Liver (tissue), 8 donors: ENCODE measurements at regions not wholly inside any gene's neighbourhood (a gene's known extent, or its start where the extent isn't known, plus 50 kb on each side); places are given as distances from the start of the nearest gene placed in this dataset.

Source experiments
- DNase-seq: peaks from one replicate; pipeline ENCODE4 v3.0.0-alpha.2; 2017; ENCODE audit warnings: low spot score
- H3K27ac ChIP-seq, 2 donors: one replicate each; pipeline ENCODE4 v1.7.0; 2013; ENCODE audit warnings: inconsistent platforms in 2 of 2, low read length in 2 of 2, control low read depth in 1 of 2, low read depth in 1 of 2, mild to moderate bottlenecking in 1 of 2
- H3K27me3 ChIP-seq, 4 donors: one replicate each; pipeline versions ENCODE4 v1.6.1 to v1.7.0; 2013; ENCODE audit warnings: low read length in 3 of 4, inconsistent platforms in 1 of 4, mild to moderate bottlenecking in 1 of 4, moderate library complexity in 1 of 4; ENCODE audit not compliant: control insufficient read depth in 4 of 4, insufficient read depth in 4 of 4
- H3K36me3 ChIP-seq, 4 donors: one replicate each; pipeline versions ENCODE4 v1.6.1 to v1.7.0; 2013; ENCODE audit warnings: low read length in 3 of 4, mild to moderate bottlenecking in 3 of 4, low read depth in 1 of 4, moderate library complexity in 1 of 4; ENCODE audit not compliant: control insufficient read depth in 4 of 4, insufficient read depth in 3 of 4
- H3K4me1 ChIP-seq, 4 donors: one replicate each; pipeline versions ENCODE4 v1.6.1 to v1.7.0; 2013; ENCODE audit warnings: low read length in 3 of 4, mild to moderate bottlenecking in 3 of 4, moderate library complexity in 1 of 4; ENCODE audit not compliant: control insufficient read depth in 4 of 4, insufficient read depth in 4 of 4
- H3K4me3 ChIP-seq, 3 donors: one replicate each; pipeline versions ENCODE4 v1.6.1 to v1.7.0; 2013; ENCODE audit warnings: low read length in 3 of 3, control low read depth in 1 of 3, low read depth in 1 of 3, mild to moderate bottlenecking in 1 of 3
- H3K9ac ChIP-seq, 2 donors: one replicate each; pipeline ENCODE4 v1.7.0; 2013; ENCODE audit warnings: low read length in 2 of 2, mild to moderate bottlenecking in 2 of 2, moderate library complexity in 2 of 2, control low read depth in 1 of 2, low read depth in 1 of 2
- H3K9me3 ChIP-seq, 4 donors: one replicate each; pipeline versions ENCODE4 v1.6.1 to v1.7.0; 2013; ENCODE audit warnings: low read length in 3 of 4; ENCODE audit not compliant: control insufficient read depth in 4 of 4
- EGR1 ChIP-seq, 2 donors: IDR thresholded peaks; 2 replicates each; pipeline ENCODE4 v1.6.1; 2016 to 2018; ENCODE audit warnings: antibody characterized with exemption in 2 of 2, low read depth in 2 of 2
- FOXA1 ChIP-seq: IDR thresholded peaks from 2 replicates; pipeline ENCODE4 v1.6.1; 2016; ENCODE audit warnings: antibody characterized with exemption
- FOXA2 ChIP-seq: IDR thresholded peaks from 2 replicates; pipeline ENCODE4 v1.6.1; 2016; ENCODE audit warnings: antibody characterized with exemption
- GABPA ChIP-seq, 2 donors: IDR thresholded peaks in 1 of 2; conservative IDR thresholded peaks in 1 of 2; 2 replicates each; pipeline ENCODE4 v1.6.1; 2016; ENCODE audit warnings: antibody characterized with exemption in 2 of 2, mild to moderate bottlenecking in 1 of 2, moderate library complexity in 1 of 2
- HNF4A ChIP-seq, 2 donors: conservative IDR thresholded peaks; 2 replicates each; pipeline ENCODE4 v1.6.1; 2016; ENCODE audit warnings: antibody characterized with exemption in 2 of 2, mild to moderate bottlenecking in 2 of 2
- HNF4G ChIP-seq: IDR thresholded peaks from 2 replicates; pipeline ENCODE4 v1.6.1; 2016; ENCODE audit warnings: antibody characterized with exemption
- NR2F2 ChIP-seq: IDR thresholded peaks from 2 replicates; pipeline ENCODE4 v1.6.1; 2016; ENCODE audit warnings: antibody characterized with exemption
- RAD21 ChIP-seq, 2 donors: IDR thresholded peaks; 2 replicates each; pipeline ENCODE4 v1.6.1; 2016; ENCODE audit warnings: antibody characterized with exemption in 2 of 2, mild to moderate bottlenecking in 2 of 2
- RXRA ChIP-seq, 2 donors: IDR thresholded peaks; 2 replicates each; pipeline ENCODE4 v1.6.1; 2017 to 2018; ENCODE audit warnings: antibody characterized with exemption in 2 of 2, mild to moderate bottlenecking in 1 of 2
- SP1 ChIP-seq: IDR thresholded peaks from 2 replicates; pipeline ENCODE4 v1.6.1; 2018; ENCODE audit warnings: antibody characterized with exemption, mild to moderate bottlenecking
- TAF1 ChIP-seq: conservative IDR thresholded peaks from 2 replicates; pipeline ENCODE4 v1.6.1; 2016; ENCODE audit warnings: antibody characterized with exemption, mild to moderate bottlenecking
- YY1 ChIP-seq: IDR thresholded peaks from 2 replicates; pipeline ENCODE4 v1.6.1; 2016; ENCODE audit warnings: antibody characterized with exemption, mild to moderate bottlenecking
- WGBS: extraction: QIAGEN DNeasy Blood & Tissue Kit; methylation state at CpG from one replicate; pipeline ENCODE4 v1.1.7; 2013; 5-methylcytosine and 5-hydroxymethylcytosine counted together
- TF ChIP-seq, protein P1 (sequence below): IDR thresholded peaks from 2 replicates; pipeline ENCODE4 v1.6.1; 2016; ENCODE audit warnings: antibody characterized with exemption, mild to moderate bottlenecking
- TF ChIP-seq, protein P2 (sequence below): IDR thresholded peaks from 2 replicates; pipeline ENCODE4 v1.6.1; 2016; ENCODE audit warnings: antibody characterized with exemption
- TF ChIP-seq, protein P3 (sequence below): fragments of 150-350 bp; IDR thresholded peaks from 2 replicates; pipeline ENCODE4 v1.5.1; 2017; ENCODE audit warnings: improper control_type of control experiment, low read depth, low read length; ENCODE audit not compliant: missing input control
- TF ChIP-seq, protein P4 (sequence below): IDR thresholded peaks from 2 replicates; pipeline ENCODE4 v1.6.1; 2016; ENCODE audit warnings: antibody characterized with exemption
- TF ChIP-seq, protein P5 (sequence below): IDR thresholded peaks from 2 replicates; pipeline ENCODE4 v1.6.1; 2016; ENCODE audit warnings: antibody characterized with exemption
- donor health status: healthy.
- donor health status: healthy.
- donor health status: healthy.
- donor health status: healthy.
- donor health status: healthy.

DNA sequence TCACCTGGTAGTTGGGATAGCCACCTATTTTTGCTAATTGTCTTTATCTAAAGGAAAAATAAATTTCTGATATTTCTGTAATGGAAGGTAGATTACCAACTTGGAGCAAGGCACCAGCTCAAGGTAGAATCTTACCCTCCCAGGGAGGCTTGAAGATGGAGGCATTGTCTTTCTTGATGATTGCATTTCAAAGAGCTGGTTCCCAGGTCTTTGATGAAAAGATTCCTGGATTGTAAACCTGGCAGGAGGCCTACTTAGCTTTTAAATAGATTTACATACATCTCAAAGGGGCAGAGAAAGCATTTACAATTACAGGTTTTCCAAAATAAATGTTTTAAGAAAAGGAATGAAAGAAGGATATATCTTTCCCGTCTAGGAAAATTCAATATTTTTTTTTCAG is 729.2 kb downstream of the LRFN5 start:
- H3K9ac ChIP-seq, result no peak overlapping the region
- no peak overlapping the region for H3K4me3 ChIP-seq
- TF ChIP-seq SP1, result no peak
- TF ChIP-seq EGR1 (IDR thresholded peaks at IDR 0.05; ENCODE audit: low read depth in 2 of 2), result no peak
- no peak for TF ChIP-seq RAD21 (IDR thresholded peaks at IDR 0.05)
- no peak for TF ChIP-seq TAF1
- no peaks in the 10 kb centered on the region for H3K4me1 ChIP-seq
- no peaks in the 10 kb centered on the region for H3K9me3 ChIP-seq
- WGBS, result 44% methylated on average over 1 of the region's 1 CpG
- DNase-seq, result no peak
- H3K36me3 ChIP-seq, result no peaks in the 10 kb centered on the region
- no peak overlapping the region for H3K27ac ChIP-seq
- H3K27me3 ChIP-seq, result no peaks in the 10 kb centered on the region

DNA sequence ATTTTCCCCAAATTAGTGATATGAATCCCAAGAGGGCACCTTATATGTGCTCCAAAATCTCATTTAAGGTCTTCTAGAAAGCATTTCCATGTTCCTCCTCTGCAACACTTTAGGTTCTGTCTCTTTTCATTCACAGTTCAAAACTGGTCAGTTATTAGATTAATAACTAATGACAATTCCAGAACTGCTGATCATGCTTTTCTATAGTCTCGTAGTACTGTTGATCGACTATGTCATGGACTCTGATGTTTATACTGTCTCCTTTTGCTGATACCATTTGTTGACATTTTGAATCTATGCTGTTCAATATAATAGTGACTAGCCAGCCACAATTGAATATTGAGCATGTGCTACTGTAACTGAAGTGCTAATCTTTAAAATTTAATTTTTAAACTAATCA is 728.3 kb downstream of the LRFN5 start:
- H3K4me3 ChIP-seq, result no peak overlapping the region
- TF ChIP-seq TAF1 (no peak), NR2F2 (no peak)
- TF ChIP-seq, protein P1, sequence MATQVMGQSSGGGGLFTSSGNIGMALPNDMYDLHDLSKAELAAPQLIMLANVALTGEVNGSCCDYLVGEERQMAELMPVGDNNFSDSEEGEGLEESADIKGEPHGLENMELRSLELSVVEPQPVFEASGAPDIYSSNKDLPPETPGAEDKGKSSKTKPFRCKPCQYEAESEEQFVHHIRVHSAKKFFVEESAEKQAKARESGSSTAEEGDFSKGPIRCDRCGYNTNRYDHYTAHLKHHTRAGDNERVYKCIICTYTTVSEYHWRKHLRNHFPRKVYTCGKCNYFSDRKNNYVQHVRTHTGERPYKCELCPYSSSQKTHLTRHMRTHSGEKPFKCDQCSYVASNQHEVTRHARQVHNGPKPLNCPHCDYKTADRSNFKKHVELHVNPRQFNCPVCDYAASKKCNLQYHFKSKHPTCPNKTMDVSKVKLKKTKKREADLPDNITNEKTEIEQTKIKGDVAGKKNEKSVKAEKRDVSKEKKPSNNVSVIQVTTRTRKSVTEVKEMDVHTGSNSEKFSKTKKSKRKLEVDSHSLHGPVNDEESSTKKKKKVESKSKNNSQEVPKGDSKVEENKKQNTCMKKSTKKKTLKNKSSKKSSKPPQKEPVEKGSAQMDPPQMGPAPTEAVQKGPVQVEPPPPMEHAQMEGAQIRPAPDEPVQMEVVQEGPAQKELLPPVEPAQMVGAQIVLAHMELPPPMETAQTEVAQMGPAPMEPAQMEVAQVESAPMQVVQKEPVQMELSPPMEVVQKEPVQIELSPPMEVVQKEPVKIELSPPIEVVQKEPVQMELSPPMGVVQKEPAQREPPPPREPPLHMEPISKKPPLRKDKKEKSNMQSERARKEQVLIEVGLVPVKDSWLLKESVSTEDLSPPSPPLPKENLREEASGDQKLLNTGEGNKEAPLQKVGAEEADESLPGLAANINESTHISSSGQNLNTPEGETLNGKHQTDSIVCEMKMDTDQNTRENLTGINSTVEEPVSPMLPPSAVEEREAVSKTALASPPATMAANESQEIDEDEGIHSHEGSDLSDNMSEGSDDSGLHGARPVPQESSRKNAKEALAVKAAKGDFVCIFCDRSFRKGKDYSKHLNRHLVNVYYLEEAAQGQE, result no peak
- no peaks in the 10 kb centered on the region for H3K9me3 ChIP-seq
- H3K9ac ChIP-seq, result no peak overlapping the region
- H3K27ac ChIP-seq, result no peak overlapping the region
- no peak for DNase-seq
- no peaks in the 10 kb centered on the region for H3K27me3 ChIP-seq
- no peaks in the 10 kb centered on the region for H3K36me3 ChIP-seq
- WGBS, result 71% methylated on average over 2 of the region's 2 CpGs
- H3K4me1 ChIP-seq, result no peaks in the 10 kb centered on the region

DNA sequence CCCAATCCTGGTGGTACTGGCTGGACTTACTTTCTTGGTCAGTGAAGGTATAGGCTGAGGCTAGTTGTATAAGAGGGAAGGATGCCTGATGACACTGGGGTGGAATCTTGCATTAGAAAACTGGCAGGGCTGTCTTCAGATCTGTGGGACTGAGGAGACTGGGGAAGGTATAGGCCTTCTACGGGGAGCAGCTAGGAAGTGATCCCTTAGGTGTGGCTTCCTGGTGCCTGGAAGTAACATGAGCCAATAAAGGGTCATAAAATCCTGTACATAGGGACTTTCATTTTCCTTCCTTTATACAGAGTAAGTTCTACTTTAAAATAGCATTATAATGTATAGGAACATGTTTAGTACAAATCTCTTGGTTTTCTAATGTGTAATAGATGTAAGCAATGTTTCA is 716.8 kb downstream of the LRFN5 start:
- H3K36me3 ChIP-seq, result no peaks in the 10 kb centered on the region
- H3K27ac ChIP-seq, result no peak overlapping the region
- WGBS, result 38% methylated on average over 1 of the region's 1 CpG
- H3K9ac ChIP-seq, result no peak overlapping the region
- no peaks in the 10 kb centered on the region for H3K9me3 ChIP-seq
- DNase-seq, result no peak
- no peaks in the 10 kb centered on the region for H3K4me1 ChIP-seq
- H3K4me3 ChIP-seq, result no peak overlapping the region
- TF ChIP-seq RAD21 (IDR thresholded peaks at IDR 0.05) (no peak), TAF1 (no peak), GABPA (IDR thresholded peaks at IDR 0.05 in 1 of 2, conservative IDR thresholded peaks at IDR 0.05 in 1 of 2) (no peak), EGR1 (IDR thresholded peaks at IDR 0.05; ENCODE audit: low read depth in 2 of 2) (no peak), YY1 (no peak), RXRA (IDR thresholded peaks at IDR 0.05) (no peak), NR2F2 (no peak), FOXA2 (no peak), SP1 (no peak), HNF4G (no peak), HNF4A (conservative IDR thresholded peaks at IDR 0.05) (no peak), FOXA1 (no peak)
- TF ChIP-seq, protein P2, sequence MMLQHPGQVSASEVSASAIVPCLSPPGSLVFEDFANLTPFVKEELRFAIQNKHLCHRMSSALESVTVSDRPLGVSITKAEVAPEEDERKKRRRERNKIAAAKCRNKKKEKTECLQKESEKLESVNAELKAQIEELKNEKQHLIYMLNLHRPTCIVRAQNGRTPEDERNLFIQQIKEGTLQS, result no peak
- TF ChIP-seq, protein P3, sequence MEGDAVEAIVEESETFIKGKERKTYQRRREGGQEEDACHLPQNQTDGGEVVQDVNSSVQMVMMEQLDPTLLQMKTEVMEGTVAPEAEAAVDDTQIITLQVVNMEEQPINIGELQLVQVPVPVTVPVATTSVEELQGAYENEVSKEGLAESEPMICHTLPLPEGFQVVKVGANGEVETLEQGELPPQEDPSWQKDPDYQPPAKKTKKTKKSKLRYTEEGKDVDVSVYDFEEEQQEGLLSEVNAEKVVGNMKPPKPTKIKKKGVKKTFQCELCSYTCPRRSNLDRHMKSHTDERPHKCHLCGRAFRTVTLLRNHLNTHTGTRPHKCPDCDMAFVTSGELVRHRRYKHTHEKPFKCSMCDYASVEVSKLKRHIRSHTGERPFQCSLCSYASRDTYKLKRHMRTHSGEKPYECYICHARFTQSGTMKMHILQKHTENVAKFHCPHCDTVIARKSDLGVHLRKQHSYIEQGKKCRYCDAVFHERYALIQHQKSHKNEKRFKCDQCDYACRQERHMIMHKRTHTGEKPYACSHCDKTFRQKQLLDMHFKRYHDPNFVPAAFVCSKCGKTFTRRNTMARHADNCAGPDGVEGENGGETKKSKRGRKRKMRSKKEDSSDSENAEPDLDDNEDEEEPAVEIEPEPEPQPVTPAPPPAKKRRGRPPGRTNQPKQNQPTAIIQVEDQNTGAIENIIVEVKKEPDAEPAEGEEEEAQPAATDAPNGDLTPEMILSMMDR, result no peak
- TF ChIP-seq, protein P4, sequence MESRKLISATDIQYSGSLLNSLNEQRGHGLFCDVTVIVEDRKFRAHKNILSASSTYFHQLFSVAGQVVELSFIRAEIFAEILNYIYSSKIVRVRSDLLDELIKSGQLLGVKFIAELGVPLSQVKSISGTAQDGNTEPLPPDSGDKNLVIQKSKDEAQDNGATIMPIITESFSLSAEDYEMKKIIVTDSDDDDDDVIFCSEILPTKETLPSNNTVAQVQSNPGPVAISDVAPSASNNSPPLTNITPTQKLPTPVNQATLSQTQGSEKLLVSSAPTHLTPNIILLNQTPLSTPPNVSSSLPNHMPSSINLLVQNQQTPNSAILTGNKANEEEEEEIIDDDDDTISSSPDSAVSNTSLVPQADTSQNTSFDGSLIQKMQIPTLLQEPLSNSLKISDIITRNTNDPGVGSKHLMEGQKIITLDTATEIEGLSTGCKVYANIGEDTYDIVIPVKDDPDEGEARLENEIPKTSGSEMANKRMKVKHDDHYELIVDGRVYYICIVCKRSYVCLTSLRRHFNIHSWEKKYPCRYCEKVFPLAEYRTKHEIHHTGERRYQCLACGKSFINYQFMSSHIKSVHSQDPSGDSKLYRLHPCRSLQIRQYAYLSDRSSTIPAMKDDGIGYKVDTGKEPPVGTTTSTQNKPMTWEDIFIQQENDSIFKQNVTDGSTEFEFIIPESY, result no peak
- TF ChIP-seq, protein P1, result no peak
- TF ChIP-seq, protein P5, sequence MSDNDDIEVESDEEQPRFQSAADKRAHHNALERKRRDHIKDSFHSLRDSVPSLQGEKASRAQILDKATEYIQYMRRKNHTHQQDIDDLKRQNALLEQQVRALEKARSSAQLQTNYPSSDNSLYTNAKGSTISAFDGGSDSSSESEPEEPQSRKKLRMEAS, result no peak
- no peaks in the 10 kb centered on the region for H3K27me3 ChIP-seq
